SJSA1 (cell line): ENCODE measurements at regions not wholly inside any gene's neighbourhood (a gene's known extent, or its start where the extent isn't known, plus 50 kb on each side); places are given as distances from the start of the nearest gene placed in this dataset.

Source experiments
- DNase-seq, 2 experiments: peaks; one replicate each; pipeline ENCODE4 v3.0.0-alpha.2; 2015 to 2020; ENCODE audit warnings: low spot score in 2 of 2, low read depth in 1 of 2
- H3K27ac ChIP-seq: fragments of 250-450 bp; sonication (Bioruptor Pico); 2 replicates; pipeline ENCODE4 v1.5.1; 2020; ENCODE audit warnings: mild to moderate bottlenecking, moderate library complexity
- H3K27me3 ChIP-seq: fragments of 250-450 bp; sonication (Bioruptor Pico); replicated peaks from 2 replicates; pipeline ENCODE4 v1.5.1; 2020; ENCODE audit warnings: mild to moderate bottlenecking, moderate library complexity
- H3K36me3 ChIP-seq: fragments of 250-450 bp; sonication (Bioruptor Pico); 2 replicates; pipeline ENCODE4 v1.5.1; 2020; ENCODE audit warnings: mild to moderate bottlenecking
- H3K4me1 ChIP-seq: fragments of 250-450 bp; sonication (Bioruptor Pico); replicated peaks from 2 replicates; pipeline ENCODE4 v1.6.1; 2021; ENCODE audit warnings: mild to moderate bottlenecking
- H3K4me3 ChIP-seq: fragments of 250-450 bp; sonication (Bioruptor Pico); 2 replicates; pipeline ENCODE4 v1.5.1; 2020; ENCODE audit warnings: mild to moderate bottlenecking
- H3K9me3 ChIP-seq: fragments of 250-450 bp; sonication (Bioruptor Pico); replicated peaks from 2 replicates; pipeline ENCODE4 v1.5.1; 2020; ENCODE audit warnings: mild to moderate bottlenecking

GRCh38 chr1:237976331-237976730 is 85.6 kb upstream of the ZP4 start:
- no peak for DNase-seq
- H3K27me3 ChIP-seq, result no peaks in the 10 kb centered on the region
- H3K4me1 ChIP-seq, result no peaks in the 10 kb centered on the region
- H3K4me3 ChIP-seq, result no peak overlapping the region
- H3K36me3 ChIP-seq, result no peaks in the 10 kb centered on the region
- peaks cover 8% of the 10 kb centered on the region; the same call in 1 of the 2 replicates for H3K9me3 ChIP-seq
- no peak overlapping the region for H3K27ac ChIP-seq

GRCh38 chr1:237975903-237976302 is 85.2 kb upstream of the ZP4 start:
- no peaks in the 10 kb centered on the region for H3K27me3 ChIP-seq

GRCh38 chr1:237975376-237975775 is 84.7 kb upstream of the ZP4 start:
- Histone ChIP-seq H3K4me3 (no peak overlapping the region), H3K27me3 (no peaks in the 10 kb centered on the region), H3K9me3 (peaks cover 8% of the 10 kb centered on the region; the same call in 1 of the 2 replicates), H3K4me1 (no peaks in the 10 kb centered on the region), H3K27ac (no peak overlapping the region), H3K36me3 (no peaks in the 10 kb centered on the region)
- no peak for DNase-seq

More at GRCh38 chr1:237975903-237976302, 85.2 kb upstream of the ZP4 start:
- H3K9me3 ChIP-seq, result peaks cover 8% of the 10 kb centered on the region; the same call in 1 of the 2 replicates
- no peak overlapping the region for H3K4me3 ChIP-seq
- no peaks in the 10 kb centered on the region for H3K4me1 ChIP-seq
- no peak overlapping the region for H3K27ac ChIP-seq
- DNase-seq, result no peak
- no peaks in the 10 kb centered on the region for H3K36me3 ChIP-seq

GRCh38 chr1:237972186-237972585 is 81.5 kb upstream of the ZP4 start:
- H3K9me3 ChIP-seq, result peaks cover 8% of the 10 kb centered on the region; the same call in 1 of the 2 replicates
- H3K27me3 ChIP-seq, result no peaks in the 10 kb centered on the region
- no peak overlapping the region for H3K4me3 ChIP-seq
- H3K36me3 ChIP-seq, result no peaks in the 10 kb centered on the region
- no peaks in the 10 kb centered on the region for H3K4me1 ChIP-seq
- H3K27ac ChIP-seq, result no peak overlapping the region
- no peak for DNase-seq

DNA sequence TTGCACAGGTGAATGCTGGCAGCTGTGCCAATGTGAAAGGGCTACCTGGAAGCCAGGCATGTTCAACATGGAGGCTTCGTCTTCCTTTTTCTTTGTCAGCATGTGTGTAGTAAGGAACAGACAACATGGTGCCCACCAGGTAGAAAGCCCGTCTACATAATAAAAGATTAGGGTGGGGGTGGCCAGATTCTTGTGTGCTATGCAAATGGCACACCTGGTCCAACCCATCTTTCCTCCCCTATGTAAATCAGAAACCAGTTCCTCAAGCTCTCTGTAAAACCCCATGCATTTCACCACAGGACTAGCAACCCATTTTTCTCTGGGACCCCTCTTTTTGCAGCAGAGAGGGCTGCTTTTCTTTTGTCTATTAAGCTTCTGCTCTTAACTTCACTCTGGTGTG is 72.3 kb upstream of the ZP4 start:
- Histone ChIP-seq H3K27ac (no peak overlapping the region), H3K27me3 (no peaks in the 10 kb centered on the region), H3K9me3 (no peaks in the 10 kb centered on the region; the same call in 1 of the 2 replicates), H3K4me1 (no peaks in the 10 kb centered on the region), H3K4me3 (no peak overlapping the region), H3K36me3 (no peaks in the 10 kb centered on the region)
- no peak for DNase-seq

- H3K4me1 ChIP-seq, result no peaks in the 10 kb centered on the region
- no peak overlapping the region for H3K27ac ChIP-seq
- H3K4me3 ChIP-seq, result no peak overlapping the region
- H3K27me3 ChIP-seq, result no peaks in the 10 kb centered on the region
- H3K36me3 ChIP-seq, result no peaks in the 10 kb centered on the region
- H3K9me3 ChIP-seq, result no peaks in the 10 kb centered on the region; the same call in none of the 2 replicates
- no peak for DNase-seq
Observed at GRCh38 chr1:237961754-237962153, 71.0 kb upstream of the ZP4 start.

- H3K4me1 ChIP-seq, result no peaks in the 10 kb centered on the region
- no peak for DNase-seq
- H3K27ac ChIP-seq, result no peak overlapping the region
- no peak overlapping the region for H3K4me3 ChIP-seq
- no peaks in the 10 kb centered on the region for H3K27me3 ChIP-seq
- no peaks in the 10 kb centered on the region; the same call in none of the 2 replicates for H3K9me3 ChIP-seq
- no peaks in the 10 kb centered on the region for H3K36me3 ChIP-seq
Observed at GRCh38 chr1:237959838-237960237, 69.1 kb upstream of the ZP4 start.

DNA sequence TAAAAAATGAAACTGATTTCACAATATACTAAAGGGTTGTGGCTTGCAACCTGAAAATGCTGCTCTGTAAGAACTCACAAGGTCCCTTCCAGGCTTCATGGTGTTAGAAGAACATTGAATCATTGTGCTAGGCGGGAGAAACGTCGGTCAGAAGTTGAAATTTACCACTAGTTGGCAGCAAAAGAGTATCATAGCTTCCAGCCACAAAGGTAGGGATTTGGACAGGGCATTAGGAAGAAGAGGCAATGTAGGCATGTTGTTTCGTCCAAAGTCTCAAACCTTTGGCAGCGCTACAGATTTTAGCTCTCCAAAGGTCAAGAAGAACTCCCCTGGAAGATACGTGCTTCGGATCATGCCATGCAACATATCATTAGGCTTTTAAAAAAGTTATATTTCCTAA is 62.5 kb upstream of the ZP4 start:
- no peak for DNase-seq
- H3K4me3 ChIP-seq, result no peak overlapping the region
- H3K36me3 ChIP-seq, result no peaks in the 10 kb centered on the region
- H3K27ac ChIP-seq, result no peak overlapping the region
- H3K27me3 ChIP-seq, result no peaks in the 10 kb centered on the region
- no peaks in the 10 kb centered on the region for H3K4me1 ChIP-seq
- H3K9me3 ChIP-seq, result peaks cover 4% of the 10 kb centered on the region
